Body of pancreas (tissue), 4 donors: ENCODE measurements at regions not wholly inside any gene's neighbourhood (a gene's known extent, or its start where the extent isn't known, plus 50 kb on each side); places are given as distances from the start of the nearest gene placed in this dataset.

Experiments
- CTCF ChIP-seq, 7 experiments: fragments of 450-650 bp in 4 of 7; fragments of 200-600 bp in 3 of 7; sonication (generic) in 3 of 7; IDR thresholded peaks; one replicate each; pipeline ENCODE4 v1.5.1; 2016 to 2019; ENCODE audit warnings: antibody characterized with exemption in 7 of 7
- POLR2A ChIP-seq, 3 donors: fragments of 450-650 bp; IDR thresholded peaks; one replicate each; pipeline ENCODE4 v1.6.1; 2016; ENCODE audit warnings: antibody characterized with exemption in 3 of 3, mild to moderate bottlenecking in 2 of 3

DNA sequence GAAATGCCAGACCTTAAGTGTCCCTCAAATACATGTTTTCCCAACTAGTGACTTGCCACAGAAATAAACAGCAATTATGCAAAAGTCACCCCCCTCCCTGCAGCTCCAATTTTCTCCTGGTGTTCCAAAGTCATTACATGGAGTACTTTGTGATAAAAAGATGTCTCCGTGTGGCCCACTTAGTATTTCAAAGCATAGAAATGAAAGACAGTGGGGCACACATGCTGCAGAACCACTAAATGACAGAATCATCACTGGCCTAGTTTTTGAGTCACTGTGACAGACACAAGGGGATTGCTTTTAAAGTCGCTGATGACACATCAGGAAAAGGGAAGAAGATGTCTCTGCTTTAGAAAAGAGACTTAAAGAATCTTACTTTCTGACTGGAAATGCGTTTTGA is 323.4 kb downstream of the PSAT1 start:
- TF ChIP-seq CTCF (IDR thresholded peaks at IDR 0.05) (no peak), POLR2A (IDR thresholded peaks at IDR 0.05) (no peak)
